ENCODE measurements at regions not wholly inside any gene's neighbourhood (a gene's known extent, or its start where the extent isn't known, plus 50 kb on each side); places are given as distances from the start of the nearest gene placed in this dataset.

DNA sequence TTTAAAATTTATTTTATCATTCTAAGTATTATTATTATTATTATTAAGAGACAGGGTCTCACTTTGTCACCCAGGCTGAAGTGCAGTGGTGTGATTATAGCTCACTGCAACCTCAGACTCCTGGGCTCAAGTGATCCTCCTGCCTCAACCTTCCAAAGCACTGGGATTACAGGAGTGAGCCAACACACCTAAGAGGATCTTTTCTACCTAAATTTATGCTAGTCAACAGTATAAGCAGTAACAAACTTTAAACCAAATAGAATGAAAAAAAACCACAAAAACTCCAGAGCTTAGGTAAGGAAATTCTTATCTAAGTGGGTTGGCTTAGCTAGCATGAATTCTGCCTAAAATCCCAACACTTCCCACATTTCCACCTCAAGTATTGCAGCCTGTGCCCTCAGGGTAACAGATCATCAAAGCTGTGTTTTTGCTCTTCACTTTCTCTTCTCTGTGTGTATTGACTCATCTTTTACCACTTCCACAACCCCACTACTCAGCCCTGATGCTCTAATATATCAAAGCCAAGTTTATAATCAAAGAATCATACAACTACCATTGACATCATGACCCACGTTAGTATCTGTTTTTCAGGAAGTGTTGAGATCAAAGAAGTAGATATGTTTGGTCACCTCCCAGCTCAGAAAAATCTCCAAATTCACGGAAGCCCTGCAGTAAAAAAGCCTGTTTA lies 93.7 kb upstream of the SPON1 start:
- no peak for DNase-seq (ENCODE audit: low read depth)

DNA sequence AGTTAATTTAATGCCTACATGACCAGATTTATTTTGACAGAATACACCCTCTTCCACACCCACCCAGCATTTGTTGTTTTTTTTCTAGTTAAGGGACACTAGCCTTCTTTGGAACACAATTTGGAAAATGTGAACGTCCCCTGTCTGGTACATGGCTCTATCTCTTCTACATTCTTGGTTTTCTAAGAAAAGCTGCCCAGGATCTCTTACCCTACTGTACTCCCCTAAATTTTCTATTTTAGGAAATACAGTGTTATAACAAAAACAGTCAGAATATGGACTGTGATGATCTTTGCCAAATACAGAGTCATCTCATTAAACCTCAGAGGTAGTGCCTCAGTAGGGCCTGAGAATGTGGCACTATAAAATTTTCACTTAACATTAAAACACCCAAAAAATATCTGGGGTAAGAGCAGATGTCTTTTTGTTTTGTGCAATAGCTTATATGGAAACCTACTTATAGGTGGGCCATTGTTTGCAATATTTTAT lies 93.1 kb upstream of the SPON1 start:
- no peak for DNase-seq (ENCODE audit: low read depth)
- no peak overlapping the region for H3K4me3 ChIP-seq (ENCODE audit: low read length)
- TF ChIP-seq, protein P1, sequence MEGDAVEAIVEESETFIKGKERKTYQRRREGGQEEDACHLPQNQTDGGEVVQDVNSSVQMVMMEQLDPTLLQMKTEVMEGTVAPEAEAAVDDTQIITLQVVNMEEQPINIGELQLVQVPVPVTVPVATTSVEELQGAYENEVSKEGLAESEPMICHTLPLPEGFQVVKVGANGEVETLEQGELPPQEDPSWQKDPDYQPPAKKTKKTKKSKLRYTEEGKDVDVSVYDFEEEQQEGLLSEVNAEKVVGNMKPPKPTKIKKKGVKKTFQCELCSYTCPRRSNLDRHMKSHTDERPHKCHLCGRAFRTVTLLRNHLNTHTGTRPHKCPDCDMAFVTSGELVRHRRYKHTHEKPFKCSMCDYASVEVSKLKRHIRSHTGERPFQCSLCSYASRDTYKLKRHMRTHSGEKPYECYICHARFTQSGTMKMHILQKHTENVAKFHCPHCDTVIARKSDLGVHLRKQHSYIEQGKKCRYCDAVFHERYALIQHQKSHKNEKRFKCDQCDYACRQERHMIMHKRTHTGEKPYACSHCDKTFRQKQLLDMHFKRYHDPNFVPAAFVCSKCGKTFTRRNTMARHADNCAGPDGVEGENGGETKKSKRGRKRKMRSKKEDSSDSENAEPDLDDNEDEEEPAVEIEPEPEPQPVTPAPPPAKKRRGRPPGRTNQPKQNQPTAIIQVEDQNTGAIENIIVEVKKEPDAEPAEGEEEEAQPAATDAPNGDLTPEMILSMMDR (conservative IDR thresholded peaks at IDR 0.05; ENCODE audit: low read length), result no peak

More for the DNA sequence above, 93.7 kb upstream of the SPON1 start:
- TF ChIP-seq, protein P1 (conservative IDR thresholded peaks at IDR 0.05; ENCODE audit: low read length), result no peak
- H3K4me3 ChIP-seq (ENCODE audit: low read length), result no peak overlapping the region

DNA sequence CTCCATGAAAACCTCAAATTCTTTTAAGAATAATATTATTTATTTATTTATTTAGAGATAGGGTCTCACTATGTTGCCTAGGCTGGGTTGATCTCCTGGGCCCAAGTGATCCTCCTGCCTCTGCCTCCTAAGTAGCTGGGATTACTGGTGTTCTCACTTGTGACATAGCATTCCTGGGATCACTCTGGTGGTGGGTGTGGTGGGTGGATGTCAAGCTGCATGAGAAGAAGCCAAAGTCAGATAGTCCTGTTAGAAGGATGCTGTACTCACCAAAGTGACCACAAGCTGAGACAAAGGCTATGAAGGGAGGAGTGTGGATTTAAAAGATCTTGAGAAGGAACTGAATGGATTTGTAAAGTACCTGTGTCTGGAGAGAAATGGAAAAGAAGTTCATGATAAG lies 87.9 kb upstream of the SPON1 start:
- H3K4me3 ChIP-seq (ENCODE audit: low read length), result no peak overlapping the region
- TF ChIP-seq, protein P1 (conservative IDR thresholded peaks at IDR 0.05; ENCODE audit: low read length), result no peak
- DNase-seq (ENCODE audit: low read depth), result no peak

DNA sequence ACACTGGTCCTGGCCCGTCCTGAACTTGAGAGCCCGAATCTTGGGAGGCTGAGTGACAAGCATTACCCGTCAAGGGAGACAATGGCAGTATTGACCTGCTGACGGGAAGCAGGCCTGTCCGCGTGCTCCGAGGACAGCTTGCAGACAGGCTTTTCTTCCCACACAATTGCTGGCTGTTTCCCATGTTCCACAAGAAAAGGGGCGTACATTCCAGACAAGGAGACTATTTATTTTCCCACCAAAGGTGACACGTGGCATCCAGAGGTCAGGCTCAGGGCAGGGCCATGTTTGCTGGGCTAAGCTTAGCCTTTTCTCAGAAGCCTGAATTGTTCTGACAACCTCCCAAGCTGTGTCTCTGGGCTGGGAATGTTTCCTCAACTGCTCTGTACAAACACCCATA lies 86.9 kb upstream of the SPON1 start:
- DNase-seq (ENCODE audit: low read depth), result no peak
- no peak overlapping the region for H3K4me3 ChIP-seq (ENCODE audit: low read length)
- TF ChIP-seq, protein P1 (conservative IDR thresholded peaks at IDR 0.05; ENCODE audit: low read length), result no peak

DNA sequence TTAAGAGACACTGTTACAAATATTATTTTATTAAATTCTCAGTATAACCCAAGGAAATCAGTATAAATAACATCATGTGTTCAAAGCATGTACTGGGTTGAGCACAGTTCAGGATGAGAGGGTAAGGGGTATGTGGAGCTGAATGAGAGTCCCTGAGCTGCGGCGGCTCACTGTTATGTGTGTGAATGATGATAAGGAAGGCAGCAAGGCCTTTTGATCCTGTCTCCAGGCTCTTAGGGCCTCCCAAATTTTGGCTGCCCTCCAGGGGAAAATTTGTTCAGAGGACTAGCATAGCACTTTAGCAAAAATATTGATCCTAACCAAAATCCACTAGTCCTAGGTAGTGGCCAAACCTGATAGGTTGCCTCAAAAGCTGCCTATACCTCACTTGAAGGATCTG lies 86.1 kb upstream of the SPON1 start:
- no peak for DNase-seq (ENCODE audit: low read depth)
- TF ChIP-seq, protein P1 (conservative IDR thresholded peaks at IDR 0.05; ENCODE audit: low read length), result no peak
- H3K4me3 ChIP-seq (ENCODE audit: low read length), result no peak overlapping the region

DNA sequence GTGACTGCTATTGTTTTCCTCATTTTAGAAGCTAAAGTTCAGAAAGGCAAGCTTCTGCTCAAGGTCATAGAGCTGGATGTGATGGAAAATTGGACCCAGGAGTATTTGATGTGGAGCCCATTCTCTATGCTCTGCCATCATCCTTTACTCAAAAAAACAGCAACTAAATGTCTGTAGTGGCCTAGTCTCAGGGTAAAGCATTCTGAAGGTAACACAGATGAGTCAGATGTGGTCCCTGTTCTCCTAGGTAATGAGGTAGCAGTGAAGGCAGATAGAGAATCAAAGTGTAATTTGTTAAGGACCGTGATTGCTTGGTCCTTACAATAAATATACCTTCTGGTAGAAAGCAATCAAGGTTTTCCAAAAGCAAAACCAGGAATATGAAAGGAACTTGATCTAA lies 84.4 kb upstream of the SPON1 start:
- no peak overlapping the region for H3K4me3 ChIP-seq (ENCODE audit: low read length)
- TF ChIP-seq, protein P1 (conservative IDR thresholded peaks at IDR 0.05; ENCODE audit: low read length), result no peak
- no peak for DNase-seq (ENCODE audit: low read depth)

DNA sequence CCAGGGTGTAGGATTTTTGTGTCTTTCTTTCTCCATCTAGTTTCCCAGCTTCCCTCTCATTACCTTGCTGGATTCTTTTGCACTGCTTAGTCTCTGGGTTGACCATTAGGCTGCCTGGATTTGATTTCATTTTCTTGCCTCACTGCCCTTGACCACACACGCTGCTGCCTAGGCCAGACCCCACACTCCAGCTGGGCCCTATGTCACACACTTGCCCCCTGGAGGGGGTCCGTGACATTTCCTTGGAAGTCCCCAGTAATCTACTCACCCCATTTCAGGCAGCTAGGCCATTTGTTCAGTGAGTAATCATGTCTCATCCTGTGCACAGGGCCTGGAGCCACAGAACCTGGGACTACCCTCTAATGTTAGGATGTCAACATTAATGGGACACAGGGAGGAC lies 81.9 kb upstream of the SPON1 start:
- H3K4me3 ChIP-seq (ENCODE audit: low read length), result no peak overlapping the region
- DNase-seq (ENCODE audit: low read depth), result no peak
- TF ChIP-seq, protein P1 (conservative IDR thresholded peaks at IDR 0.05; ENCODE audit: low read length), result no peak
